ENCODE measurements at regions not wholly inside any gene's neighbourhood (a gene's known extent, or its start where the extent isn't known, plus 50 kb on each side); places are given as distances from the start of the nearest gene placed in this dataset.

DNA sequence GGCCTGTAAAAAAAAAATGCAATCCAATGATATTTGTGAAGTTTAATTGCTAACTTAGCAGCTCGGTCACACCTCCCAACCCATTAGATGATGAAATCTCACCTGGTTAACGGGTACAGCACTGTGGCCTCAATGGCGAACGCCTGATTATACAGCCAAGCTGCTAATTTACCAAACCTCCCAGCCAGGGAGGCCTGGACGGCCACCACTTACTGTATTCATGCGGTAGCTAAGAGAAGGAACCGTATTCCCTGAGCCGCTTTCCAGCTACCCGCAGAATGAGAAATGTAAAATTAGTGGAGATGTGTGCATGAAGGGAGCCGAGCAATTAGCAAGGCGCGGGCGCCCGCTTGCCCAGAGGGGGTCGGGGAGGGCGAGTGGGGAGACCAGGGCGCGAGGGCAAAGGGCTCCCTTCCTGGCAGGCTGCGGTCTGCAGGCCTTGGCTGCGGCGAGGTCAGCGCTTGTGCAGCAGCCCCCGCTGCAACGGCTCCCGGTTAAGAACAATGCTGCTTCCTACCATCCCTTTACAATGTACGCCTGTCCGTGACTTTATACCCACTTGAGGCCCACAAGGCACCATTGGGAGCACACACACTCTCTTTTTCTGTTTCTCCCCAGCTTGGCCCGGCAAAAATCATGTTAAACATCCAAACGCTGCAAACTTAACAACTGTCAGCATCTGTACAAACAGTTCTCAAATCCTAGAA, 70.4 kb upstream of the TBCA start:
- DNase-seq (ENCODE audit: low read depth, low spot score), result peak; percentile 30
- peaks cover 74% of the 10 kb centered on the region for H3K27me3 Mint-ChIP-seq (ENCODE audit: low read depth)
- no peak overlapping the region for H3K27ac Mint-ChIP-seq (ENCODE audit: unreplicated experiment)

DNA sequence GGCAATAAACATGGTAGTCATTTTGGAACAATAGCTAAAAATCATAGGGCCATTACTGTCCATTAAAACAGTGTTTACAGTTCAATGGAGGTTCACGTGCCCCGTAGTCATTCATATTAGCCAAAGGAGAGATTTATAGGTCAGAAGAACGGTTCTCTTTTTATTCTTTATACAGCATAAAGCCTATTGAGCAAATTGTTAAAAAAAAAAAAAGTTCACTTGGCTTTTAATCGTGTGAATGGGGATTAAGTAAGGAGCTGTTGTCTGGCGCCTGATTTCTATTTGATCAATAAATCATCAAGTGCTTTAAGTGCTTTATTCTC, 69.1 kb upstream of the TBCA start:
- no peak for DNase-seq (ENCODE audit: low read depth, low spot score)

More for the DNA sequence above, 70.4 kb upstream of the TBCA start:
- TF ChIP-seq, protein P1, sequence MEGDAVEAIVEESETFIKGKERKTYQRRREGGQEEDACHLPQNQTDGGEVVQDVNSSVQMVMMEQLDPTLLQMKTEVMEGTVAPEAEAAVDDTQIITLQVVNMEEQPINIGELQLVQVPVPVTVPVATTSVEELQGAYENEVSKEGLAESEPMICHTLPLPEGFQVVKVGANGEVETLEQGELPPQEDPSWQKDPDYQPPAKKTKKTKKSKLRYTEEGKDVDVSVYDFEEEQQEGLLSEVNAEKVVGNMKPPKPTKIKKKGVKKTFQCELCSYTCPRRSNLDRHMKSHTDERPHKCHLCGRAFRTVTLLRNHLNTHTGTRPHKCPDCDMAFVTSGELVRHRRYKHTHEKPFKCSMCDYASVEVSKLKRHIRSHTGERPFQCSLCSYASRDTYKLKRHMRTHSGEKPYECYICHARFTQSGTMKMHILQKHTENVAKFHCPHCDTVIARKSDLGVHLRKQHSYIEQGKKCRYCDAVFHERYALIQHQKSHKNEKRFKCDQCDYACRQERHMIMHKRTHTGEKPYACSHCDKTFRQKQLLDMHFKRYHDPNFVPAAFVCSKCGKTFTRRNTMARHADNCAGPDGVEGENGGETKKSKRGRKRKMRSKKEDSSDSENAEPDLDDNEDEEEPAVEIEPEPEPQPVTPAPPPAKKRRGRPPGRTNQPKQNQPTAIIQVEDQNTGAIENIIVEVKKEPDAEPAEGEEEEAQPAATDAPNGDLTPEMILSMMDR (conservative IDR thresholded peaks at IDR 0.05), result no peak
- Mint-ChIP-seq H3K4me3 (peak overlapping the region; percentile 84), H3K9me3 (no peaks in the 10 kb centered on the region), H3K36me3 (ENCODE audit: low read depth) (no peaks in the 10 kb centered on the region), H3K4me1 (peaks cover 65% of the 10 kb centered on the region)

DNA sequence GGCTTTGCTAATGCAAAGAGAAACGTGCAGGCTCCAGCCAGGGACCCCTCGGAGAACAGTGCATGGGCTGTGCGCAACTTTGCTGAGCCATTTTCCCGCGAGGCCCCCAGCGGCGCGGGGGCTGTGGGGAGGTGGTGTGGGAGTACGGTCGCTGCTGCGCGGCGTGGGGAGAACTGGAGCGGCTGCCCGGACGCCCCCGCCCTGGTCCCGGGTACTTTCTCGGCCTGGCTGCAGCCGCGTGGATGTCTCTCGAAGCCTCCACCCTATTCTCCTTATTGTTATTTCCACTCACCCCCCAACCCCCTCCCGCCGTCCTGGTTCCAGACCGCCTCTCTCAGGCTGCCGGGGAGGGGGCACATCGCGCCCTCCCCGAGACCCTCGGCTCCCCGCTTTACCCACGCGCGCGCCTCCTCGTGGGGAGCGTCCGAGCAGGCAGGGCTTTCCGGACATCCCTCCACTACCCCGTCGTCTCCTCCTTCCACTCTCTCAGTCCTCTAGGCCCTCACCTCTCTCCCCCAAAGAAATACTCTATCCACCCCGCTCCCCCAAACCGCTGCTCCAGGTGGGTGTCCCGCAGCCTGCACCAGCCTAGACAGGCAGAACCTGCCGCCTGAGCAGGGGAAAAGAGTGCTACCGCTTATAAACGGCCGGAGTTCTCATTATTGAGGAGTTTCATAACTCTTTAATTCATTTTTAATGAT, 68.6 kb upstream of the TBCA start:
- Mint-ChIP-seq H3K36me3 (ENCODE audit: low read depth) (no peaks in the 10 kb centered on the region), H3K4me3 (peak overlapping the region; percentile 78), H3K27ac (ENCODE audit: unreplicated experiment) (no peak overlapping the region), H3K9me3 (no peaks in the 10 kb centered on the region), H3K4me1 (peaks cover 49% of the 10 kb centered on the region), H3K27me3 (ENCODE audit: low read depth) (peaks cover 72% of the 10 kb centered on the region)
- TF ChIP-seq, protein P1 (conservative IDR thresholded peaks at IDR 0.05), result no peak
- no peak for DNase-seq (ENCODE audit: low read depth, low spot score)

More for the DNA sequence above, 69.1 kb upstream of the TBCA start:
- H3K27me3 Mint-ChIP-seq (ENCODE audit: low read depth), result peaks cover 72% of the 10 kb centered on the region
- H3K9me3 Mint-ChIP-seq, result no peaks in the 10 kb centered on the region
- H3K4me1 Mint-ChIP-seq, result peaks cover 54% of the 10 kb centered on the region
- TF ChIP-seq, protein P1 (conservative IDR thresholded peaks at IDR 0.05), result no peak
- no peaks in the 10 kb centered on the region for H3K36me3 Mint-ChIP-seq (ENCODE audit: low read depth)
- H3K27ac Mint-ChIP-seq (ENCODE audit: unreplicated experiment), result no peak overlapping the region
- H3K4me3 Mint-ChIP-seq, result peak overlapping the region; percentile 4

DNA sequence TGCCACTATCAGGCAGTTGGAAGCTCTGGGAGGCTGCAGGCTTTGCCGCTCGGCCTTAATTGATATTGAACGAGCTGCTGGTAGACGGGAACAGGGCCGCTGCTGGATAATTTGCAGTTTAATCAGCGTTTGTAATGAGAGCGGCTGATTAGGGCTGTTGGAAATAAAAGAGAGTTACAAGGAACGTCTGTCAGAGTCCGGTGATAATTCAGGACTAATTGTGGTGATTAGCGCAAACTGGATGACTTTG, 68.2 kb upstream of the TBCA start:
- Mint-ChIP-seq H3K27ac (ENCODE audit: unreplicated experiment) (peak overlapping the region; percentile 76), H3K27me3 (ENCODE audit: low read depth) (peaks cover 72% of the 10 kb centered on the region), H3K36me3 (ENCODE audit: low read depth) (no peaks in the 10 kb centered on the region), H3K9me3 (no peaks in the 10 kb centered on the region), H3K4me1 (peaks cover 44% of the 10 kb centered on the region), H3K4me3 (peak overlapping the region; percentile 78)
- no peak for DNase-seq (ENCODE audit: low read depth, low spot score)
- TF ChIP-seq, protein P1 (conservative IDR thresholded peaks at IDR 0.05), result no peak

- Mint-ChIP-seq H3K27ac (ENCODE audit: unreplicated experiment) (peak overlapping the region; percentile 76), H3K36me3 (ENCODE audit: low read depth) (no peaks in the 10 kb centered on the region), H3K4me1 (peaks cover 43% of the 10 kb centered on the region), H3K9me3 (no peaks in the 10 kb centered on the region), H3K27me3 (ENCODE audit: low read depth) (peaks cover 76% of the 10 kb centered on the region), H3K4me3 (peak overlapping the region; percentile 80)
- TF ChIP-seq, protein P1 (conservative IDR thresholded peaks at IDR 0.05), result no peak
- no peak for DNase-seq (ENCODE audit: low read depth, low spot score)
Observed at GRCh38 chr5:77843570-77844372, 67.6 kb upstream of the TBCA start.

All from neural crest cell (in vitro differentiated cells).